ENCODE measurements at regions not wholly inside any gene's neighbourhood (a gene's known extent, or its start where the extent isn't known, plus 50 kb on each side); places are given as distances from the start of the nearest gene placed in this dataset.

DNA sequence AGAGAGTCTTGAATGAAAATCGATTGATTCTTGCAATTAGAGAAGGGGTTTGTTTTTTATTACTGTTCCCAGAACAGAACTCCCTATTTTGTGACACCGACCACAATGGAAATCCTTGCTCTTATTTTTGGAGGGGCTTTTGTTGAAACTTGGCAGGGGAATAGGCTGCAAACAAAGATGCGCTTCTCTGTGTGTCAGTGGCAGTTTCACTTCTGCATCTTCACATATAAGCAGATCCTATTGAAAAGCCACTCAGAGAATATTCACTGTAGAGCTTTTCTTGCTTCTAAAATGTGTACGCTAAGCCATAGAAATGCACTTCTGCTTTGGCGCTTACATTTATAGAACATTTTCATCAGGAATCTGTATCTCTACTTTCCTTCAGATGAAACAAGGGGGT is 1822.4 kb upstream of the SEL1L start:
- ATAC-seq, result no peak
- CTCF ChIA-PET, result no interaction called here
- Histone ChIP-seq H3K27ac (ENCODE audit: low read length) (no peak overlapping the region), H3K9me3 (ENCODE audit: control insufficient read depth, insufficient read depth, low read depth, low read length) (no peaks in the 10 kb centered on the region), H3K27me3 (ENCODE audit: control insufficient read depth, insufficient read depth, low read length) (no peaks in the 10 kb centered on the region), H3K4me3 (ENCODE audit: low read depth in 2 of 2, low read length in 2 of 2) (no peak overlapping the region), H3K36me3 (ENCODE audit: control insufficient read depth, insufficient read depth, low read length) (no peaks in the 10 kb centered on the region), H3K4me1 (ENCODE audit: control insufficient read depth, insufficient read depth, low read length) (no peaks in the 10 kb centered on the region)
- DNase-seq (ENCODE audit: low read depth, low spot score), result no peak
- POLR2A ChIA-PET, result no interaction called here
- intact Hi-C loops (cut with micrococcal nuclease; ENCODE audit: unreplicated experiment), result no loop called here
- BruUV-seq (replicated peaks), result no TSS peak
- in situ Hi-C loops (cut with HindIII; ENCODE audit: low pct_unique_long_range_greater_than_20kb, low sequenced_read_pairs), result no loop called here
- TF ChIP-seq TCF7L2 (IDR thresholded peaks at IDR 0.05; ENCODE audit: low read depth, low read length) (no peak), REST (IDR thresholded peaks at IDR 0.05; ENCODE audit: insufficient read depth in 1 of 2, low read depth in 2 of 2, low read length in 1 of 2) (no peak), SIN3A (IDR thresholded peaks at IDR 0.05; ENCODE audit: borderline replicate concordance, insufficient read depth, low read depth, low read length) (no peak), POLR2AphosphoS5 (IDR thresholded peaks at IDR 0.05; ENCODE audit: low read depth, low read length) (no peak)
- TF ChIP-seq, protein P1, sequence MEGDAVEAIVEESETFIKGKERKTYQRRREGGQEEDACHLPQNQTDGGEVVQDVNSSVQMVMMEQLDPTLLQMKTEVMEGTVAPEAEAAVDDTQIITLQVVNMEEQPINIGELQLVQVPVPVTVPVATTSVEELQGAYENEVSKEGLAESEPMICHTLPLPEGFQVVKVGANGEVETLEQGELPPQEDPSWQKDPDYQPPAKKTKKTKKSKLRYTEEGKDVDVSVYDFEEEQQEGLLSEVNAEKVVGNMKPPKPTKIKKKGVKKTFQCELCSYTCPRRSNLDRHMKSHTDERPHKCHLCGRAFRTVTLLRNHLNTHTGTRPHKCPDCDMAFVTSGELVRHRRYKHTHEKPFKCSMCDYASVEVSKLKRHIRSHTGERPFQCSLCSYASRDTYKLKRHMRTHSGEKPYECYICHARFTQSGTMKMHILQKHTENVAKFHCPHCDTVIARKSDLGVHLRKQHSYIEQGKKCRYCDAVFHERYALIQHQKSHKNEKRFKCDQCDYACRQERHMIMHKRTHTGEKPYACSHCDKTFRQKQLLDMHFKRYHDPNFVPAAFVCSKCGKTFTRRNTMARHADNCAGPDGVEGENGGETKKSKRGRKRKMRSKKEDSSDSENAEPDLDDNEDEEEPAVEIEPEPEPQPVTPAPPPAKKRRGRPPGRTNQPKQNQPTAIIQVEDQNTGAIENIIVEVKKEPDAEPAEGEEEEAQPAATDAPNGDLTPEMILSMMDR (IDR thresholded peaks at IDR 0.05), result no peak

DNA sequence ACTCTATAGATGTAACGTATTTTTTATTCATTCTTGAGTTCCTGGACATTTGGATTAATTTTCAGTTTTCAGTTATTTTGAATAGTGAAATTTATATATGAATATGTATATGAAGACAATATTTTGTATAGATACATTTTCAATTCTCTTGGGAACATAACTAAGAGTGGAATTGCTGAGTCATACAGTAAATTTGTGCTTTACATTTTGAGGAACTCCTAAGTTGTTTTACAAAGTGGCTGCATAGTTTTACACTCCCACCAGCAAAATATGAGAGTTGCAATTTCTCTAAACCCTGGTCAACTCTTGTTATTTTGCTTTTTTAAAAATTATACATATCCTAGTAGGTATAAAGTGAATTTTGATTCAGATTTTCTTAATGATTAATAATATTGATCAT is 1838.6 kb upstream of the SEL1L start:
- Histone ChIP-seq H3K27me3 (ENCODE audit: control insufficient read depth, insufficient read depth, low read length) (no peaks in the 10 kb centered on the region), H3K9me3 (ENCODE audit: control insufficient read depth, insufficient read depth, low read depth, low read length) (no peaks in the 10 kb centered on the region), H3K36me3 (ENCODE audit: control insufficient read depth, insufficient read depth, low read length) (no peaks in the 10 kb centered on the region), H3K4me1 (ENCODE audit: control insufficient read depth, insufficient read depth, low read length) (no peaks in the 10 kb centered on the region), H3K4me3 (ENCODE audit: low read depth in 2 of 2, low read length in 2 of 2) (no peak overlapping the region), H3K27ac (ENCODE audit: low read length) (no peak overlapping the region)
- ChIA-PET CTCF (no interaction called here), POLR2A (no interaction called here)
- in situ Hi-C loops (cut with HindIII; ENCODE audit: low pct_unique_long_range_greater_than_20kb, low sequenced_read_pairs), result no loop called here
- intact Hi-C loops (cut with micrococcal nuclease; ENCODE audit: unreplicated experiment), result no loop called here
- TF ChIP-seq TCF7L2 (IDR thresholded peaks at IDR 0.05; ENCODE audit: low read depth, low read length) (no peak), SIN3A (IDR thresholded peaks at IDR 0.05; ENCODE audit: borderline replicate concordance, insufficient read depth, low read depth, low read length) (no peak), POLR2AphosphoS5 (IDR thresholded peaks at IDR 0.05; ENCODE audit: low read depth, low read length) (no peak), REST (IDR thresholded peaks at IDR 0.05; ENCODE audit: insufficient read depth in 1 of 2, low read depth in 2 of 2, low read length in 1 of 2) (no peak)
- TF ChIP-seq, protein P1 (IDR thresholded peaks at IDR 0.05), result no peak
- no TSS peak for BruUV-seq (replicated peaks)
- ATAC-seq, result no peak
- DNase-seq (ENCODE audit: low read depth, low spot score), result no peak
